ENCODE measurements at regions not wholly inside any gene's neighbourhood (a gene's known extent, or its start where the extent isn't known, plus 50 kb on each side); places are given as distances from the start of the nearest gene placed in this dataset.

DNA sequence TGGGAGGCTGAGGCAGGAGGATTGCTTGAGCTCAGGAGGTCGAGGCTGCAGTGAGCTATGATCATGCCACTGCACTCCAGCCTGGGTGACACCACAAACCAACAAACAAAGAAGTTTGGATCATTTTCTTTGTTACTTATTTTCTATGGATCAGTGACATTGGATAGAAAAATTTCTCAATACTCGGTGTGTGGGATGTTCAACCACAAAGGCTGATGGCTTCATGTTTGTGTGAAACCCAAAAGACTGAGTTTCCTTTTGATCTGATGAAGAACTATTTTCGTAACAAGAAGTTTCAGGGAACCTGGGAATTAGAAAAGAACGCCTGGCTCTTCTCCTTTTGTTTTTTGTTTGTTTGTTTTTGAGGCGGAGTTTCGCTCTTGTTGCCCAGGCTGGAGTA lies 104.0 kb downstream of the HOXA1 start:
- TF ChIP-seq, protein P1, sequence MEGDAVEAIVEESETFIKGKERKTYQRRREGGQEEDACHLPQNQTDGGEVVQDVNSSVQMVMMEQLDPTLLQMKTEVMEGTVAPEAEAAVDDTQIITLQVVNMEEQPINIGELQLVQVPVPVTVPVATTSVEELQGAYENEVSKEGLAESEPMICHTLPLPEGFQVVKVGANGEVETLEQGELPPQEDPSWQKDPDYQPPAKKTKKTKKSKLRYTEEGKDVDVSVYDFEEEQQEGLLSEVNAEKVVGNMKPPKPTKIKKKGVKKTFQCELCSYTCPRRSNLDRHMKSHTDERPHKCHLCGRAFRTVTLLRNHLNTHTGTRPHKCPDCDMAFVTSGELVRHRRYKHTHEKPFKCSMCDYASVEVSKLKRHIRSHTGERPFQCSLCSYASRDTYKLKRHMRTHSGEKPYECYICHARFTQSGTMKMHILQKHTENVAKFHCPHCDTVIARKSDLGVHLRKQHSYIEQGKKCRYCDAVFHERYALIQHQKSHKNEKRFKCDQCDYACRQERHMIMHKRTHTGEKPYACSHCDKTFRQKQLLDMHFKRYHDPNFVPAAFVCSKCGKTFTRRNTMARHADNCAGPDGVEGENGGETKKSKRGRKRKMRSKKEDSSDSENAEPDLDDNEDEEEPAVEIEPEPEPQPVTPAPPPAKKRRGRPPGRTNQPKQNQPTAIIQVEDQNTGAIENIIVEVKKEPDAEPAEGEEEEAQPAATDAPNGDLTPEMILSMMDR (IDR thresholded peaks at IDR 0.05) = no peak
- FAIRE-seq = no peak
- Histone ChIP-seq H3K4me3 (no peak overlapping the region), H3K9me3 (no peaks in the 10 kb centered on the region), H3K4me1 (no peaks in the 10 kb centered on the region), H3K27ac (no peak overlapping the region), H3K36me3 (no peaks in the 10 kb centered on the region), H3K27me3 (no peaks in the 10 kb centered on the region)
- ATAC-seq = no peak
- intact Hi-C loops (cut with DNase I) = no loop called here
- no peak for DNase-seq
- WGBS, 2 donors = 84 to 89% methylated on average over 6 of the region's 6 CpGs

DNA sequence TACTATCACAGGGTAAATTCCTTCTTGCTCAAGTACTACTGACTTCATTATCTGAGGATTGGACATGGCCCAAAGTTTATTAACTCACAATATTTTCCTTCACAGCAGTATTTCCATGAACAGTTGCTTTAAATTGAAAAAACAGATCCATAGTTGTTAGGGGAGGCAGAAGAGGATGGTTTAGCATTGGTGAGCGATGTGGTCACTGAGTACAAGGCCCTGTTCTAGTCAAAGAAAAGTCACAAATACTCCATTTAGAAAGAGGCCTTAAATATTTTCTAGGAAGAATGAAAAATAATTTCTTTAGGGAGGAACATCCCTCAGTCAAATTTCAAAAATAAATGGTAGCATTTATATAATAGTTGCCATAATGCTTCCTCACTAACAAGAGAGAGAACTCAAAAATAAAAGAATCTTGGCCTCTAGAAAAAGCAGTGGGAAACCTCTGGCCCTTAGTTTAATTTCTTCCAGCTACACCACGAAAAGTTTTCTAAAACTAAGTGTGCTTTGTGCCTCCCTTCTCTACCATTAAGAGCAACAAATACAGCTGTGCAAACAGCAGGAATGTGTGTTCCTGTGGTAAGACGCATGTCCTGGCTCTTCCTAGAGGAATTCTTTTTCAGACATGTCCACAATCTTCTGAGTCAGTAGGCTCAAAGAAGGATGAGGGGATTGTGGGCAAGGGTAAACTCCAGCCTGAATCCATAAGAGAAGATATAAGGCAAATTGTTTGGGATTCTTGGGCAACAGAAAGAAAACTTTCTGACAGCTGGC lies 105.7 kb downstream of the HOXA1 start:
- intact Hi-C loops (cut with DNase I) = no loop called here
- FAIRE-seq = no peak
- H3K27ac ChIP-seq = no peak overlapping the region
- no peaks in the 10 kb centered on the region for H3K36me3 ChIP-seq
- no peaks in the 10 kb centered on the region for H3K27me3 ChIP-seq
- no peaks in the 10 kb centered on the region for H3K9me3 ChIP-seq
- 56 to 63% methylated on average over 3 of the region's 3 CpGs for WGBS, 2 donors
- no peak overlapping the region for H3K4me3 ChIP-seq
- H3K4me1 ChIP-seq = no peaks in the 10 kb centered on the region
- no peak for ATAC-seq
- DNase-seq = no peak
- TF ChIP-seq, protein P1 (IDR thresholded peaks at IDR 0.05) = no peak

DNA sequence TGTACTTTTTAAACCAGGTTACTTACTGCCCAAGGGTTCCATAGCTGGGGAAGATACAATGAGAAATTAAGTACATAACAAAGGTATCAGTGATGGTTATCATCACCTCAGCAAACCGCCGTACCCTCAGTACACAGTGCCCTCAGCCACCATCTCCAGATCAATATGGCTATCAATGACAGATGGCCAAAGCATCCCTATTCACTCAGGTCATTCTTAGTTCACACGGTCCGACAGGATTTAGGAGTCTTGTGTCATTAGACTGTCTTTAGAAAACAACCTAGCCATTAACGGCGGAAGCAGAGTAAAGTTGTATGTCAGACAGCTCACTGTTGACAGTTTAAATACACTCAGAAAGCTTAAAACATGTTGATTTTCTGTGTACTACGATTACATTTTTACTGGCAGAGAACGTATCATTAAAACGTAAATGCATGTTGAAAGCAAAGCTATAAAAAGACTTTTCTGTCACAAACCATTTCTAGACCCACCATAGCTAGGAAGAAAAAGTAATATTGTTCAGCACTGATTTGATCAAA lies 106.9 kb downstream of the HOXA1 start:
- Histone ChIP-seq H3K4me3 (no peak overlapping the region), H3K27me3 (no peaks in the 10 kb centered on the region), H3K27ac (no peak overlapping the region), H3K4me1 (no peaks in the 10 kb centered on the region), H3K36me3 (no peaks in the 10 kb centered on the region), H3K9me3 (no peaks in the 10 kb centered on the region)
- intact Hi-C loops (cut with DNase I) = no loop called here
- no peak for ATAC-seq
- WGBS, 2 donors = 45 to 48% methylated on average over 9 of the region's 9 CpGs
- TF ChIP-seq, protein P1 (IDR thresholded peaks at IDR 0.05) = no peak
- no peak for FAIRE-seq
- no peak for DNase-seq

DNA sequence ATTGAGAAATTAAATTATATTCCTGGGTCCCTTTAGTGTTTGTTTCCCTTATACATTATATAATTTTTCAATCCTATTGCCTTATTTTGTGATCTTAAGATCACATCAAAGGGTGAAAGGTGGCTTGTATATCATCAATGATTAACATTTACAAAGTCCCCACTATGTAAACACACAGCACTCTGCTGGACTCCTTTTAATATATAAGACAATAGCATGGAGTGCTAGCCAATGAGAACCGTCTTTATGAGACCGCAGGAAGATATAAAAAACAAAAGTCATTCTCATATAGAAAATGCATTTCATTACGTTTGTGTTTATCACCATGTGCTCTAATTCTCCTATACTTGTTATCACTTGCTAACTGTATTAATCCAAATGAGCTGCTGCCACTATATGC lies 108.5 kb downstream of the HOXA1 start:
- no peak overlapping the region for H3K27ac ChIP-seq
- no peaks in the 10 kb centered on the region for H3K36me3 ChIP-seq
- H3K4me1 ChIP-seq = no peaks in the 10 kb centered on the region
- H3K9me3 ChIP-seq = no peaks in the 10 kb centered on the region
- H3K4me3 ChIP-seq = no peak overlapping the region
- DNase-seq = no peak
- intact Hi-C loops (cut with DNase I) = no loop called here
- no peak for FAIRE-seq
- 46 to 48% methylated on average over 3 of the region's 3 CpGs for WGBS, 2 donors
- H3K27me3 ChIP-seq = no peaks in the 10 kb centered on the region
- ATAC-seq = no peak
- TF ChIP-seq, protein P1 (IDR thresholded peaks at IDR 0.05) = no peak

DNA sequence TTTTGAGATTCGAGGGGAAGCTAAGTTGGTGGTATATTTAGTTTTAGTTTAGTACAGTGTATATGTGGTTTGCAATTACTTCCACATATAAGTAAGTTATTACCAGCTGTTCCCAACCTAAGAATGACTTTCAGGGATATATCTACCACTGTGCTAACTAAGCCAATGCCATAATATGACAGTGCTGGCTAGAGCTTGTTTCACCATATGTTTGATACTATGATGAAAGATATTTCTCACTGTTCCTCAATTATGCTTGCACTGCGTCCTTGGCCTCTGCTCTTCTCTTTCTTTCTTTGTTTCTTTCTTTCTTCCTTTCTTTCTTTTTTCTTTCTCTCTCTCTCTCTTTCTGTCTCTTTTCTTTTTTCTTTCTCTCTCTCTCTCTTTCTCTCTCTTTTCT lies 113.8 kb upstream of the SKAP2 start:
- WGBS, 2 donors = 64 to 75% methylated on average over 2 of the region's 2 CpGs
- FAIRE-seq (no peak), ATAC-seq (no peak), DNase-seq (no peak)
- H3K9me3 ChIP-seq = no peaks in the 10 kb centered on the region
- H3K4me3 ChIP-seq = no peak overlapping the region
- intact Hi-C loops (cut with DNase I) = no loop called here
- no peaks in the 10 kb centered on the region for H3K36me3 ChIP-seq
- H3K27me3 ChIP-seq = no peaks in the 10 kb centered on the region
- no peaks in the 10 kb centered on the region for H3K4me1 ChIP-seq
- no peak overlapping the region for H3K27ac ChIP-seq
- TF ChIP-seq, protein P1 (IDR thresholded peaks at IDR 0.05) = no peak
